ENCODE measurements at regions not wholly inside any gene's neighbourhood (a gene's known extent, or its start where the extent isn't known, plus 50 kb on each side); places are given as distances from the start of the nearest gene placed in this dataset.

DNA sequence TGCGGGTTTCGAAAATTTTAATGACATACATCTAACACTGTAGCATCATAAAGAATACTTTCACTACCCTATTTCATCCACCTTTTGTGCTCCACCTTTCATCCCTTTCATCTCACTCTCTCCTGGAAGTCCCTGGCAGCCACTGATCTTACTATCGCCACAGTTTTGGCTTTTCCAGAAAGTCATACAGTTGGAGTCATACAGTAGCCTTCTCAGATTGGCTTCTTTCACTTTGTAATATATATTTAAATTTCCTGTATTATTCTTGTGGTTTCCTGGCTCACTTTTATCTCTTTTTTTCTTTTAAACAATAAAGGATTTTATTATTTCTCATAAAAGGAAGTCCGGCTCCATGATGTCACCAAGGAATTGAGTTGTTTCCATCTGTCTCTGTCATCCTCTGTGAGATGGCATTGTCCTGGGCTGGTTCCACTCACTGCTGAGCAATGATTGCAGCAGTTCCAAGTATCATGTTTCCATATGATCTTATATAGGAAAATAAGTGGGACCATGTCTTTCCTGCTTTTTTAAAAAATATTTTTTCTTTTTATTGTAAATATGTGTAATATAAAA, 626.3 kb downstream of the POM121L12 start:
- Histone ChIP-seq H3K9me2 (replicated peaks; ENCODE audit: insufficient read depth, low read length) (no peaks in the 10 kb centered on the region), H3K36me3 (replicated peaks; ENCODE audit: insufficient read depth, low read length) (no peaks in the 10 kb centered on the region), H3K4me1 (ENCODE audit: low read length) (no peaks in the 10 kb centered on the region), H4K20me1 (ENCODE audit: insufficient read depth, low read length) (no peaks in the 10 kb centered on the region), H2AFZ (ENCODE audit: low read length) (no peak overlapping the region), H3K27me3 (replicated peaks; ENCODE audit: insufficient read depth, low read length) (no peaks in the 10 kb centered on the region), H3K27ac (ENCODE audit: low read length) (no peak overlapping the region), H3F3A (ENCODE audit: insufficient read depth, low read length) (no peaks in the 10 kb centered on the region), H3K9ac (ENCODE audit: low read length) (no peak overlapping the region), H3K9me3 (replicated peaks; ENCODE audit: insufficient read depth, low read length) (no peaks in the 10 kb centered on the region; the same call in 1 of the 2 replicates), H3K4me2 (ENCODE audit: low read depth, low read length) (no peak overlapping the region), H3K4me3 (ENCODE audit: low read length) (no peak overlapping the region), H3K79me2 (ENCODE audit: low read length) (no peaks in the 10 kb centered on the region)
- DNase-seq, result no peak
- no peak for TF ChIP-seq EZH2 (optimal IDR thresholded peaks at IDR 0.05; ENCODE audit: low read depth, low read length)

- no peak for DNase-seq
- H3K79me2 ChIP-seq (ENCODE audit: low read length), result no peaks in the 10 kb centered on the region
These were observed 637.2 kb downstream of the POM121L12 start for GRCh38 chr7:53672681-53673080.

DNA sequence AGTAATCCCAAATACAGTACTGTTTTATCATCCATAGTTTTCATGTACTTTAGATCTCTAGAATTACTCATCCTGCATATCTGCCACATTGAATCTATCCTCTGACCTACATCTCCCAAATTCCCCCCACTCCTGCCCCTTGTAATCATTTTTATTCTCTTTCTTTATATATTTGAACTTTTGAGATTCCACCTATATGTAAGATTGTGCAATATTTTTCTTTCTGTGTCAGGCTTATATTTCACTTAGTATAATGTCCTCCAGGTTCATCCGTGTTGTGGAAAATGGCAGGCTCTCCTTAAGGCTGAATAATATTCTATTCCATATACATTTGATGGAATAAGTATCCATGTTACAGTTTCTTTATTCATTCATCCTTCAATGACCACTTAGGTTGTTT, 640.4 kb downstream of the POM121L12 start:
- Histone ChIP-seq H3K9me2 (replicated peaks; ENCODE audit: insufficient read depth, low read length) (no peaks in the 10 kb centered on the region), H2AFZ (ENCODE audit: low read length) (no peak overlapping the region), H3K27ac (ENCODE audit: low read length) (no peak overlapping the region), H3K79me2 (ENCODE audit: low read length) (no peaks in the 10 kb centered on the region), H3K36me3 (replicated peaks; ENCODE audit: insufficient read depth, low read length) (no peaks in the 10 kb centered on the region), H4K20me1 (ENCODE audit: insufficient read depth, low read length) (no peaks in the 10 kb centered on the region), H3K9ac (ENCODE audit: low read length) (no peak overlapping the region), H3K4me3 (ENCODE audit: low read length) (no peak overlapping the region), H3K4me2 (ENCODE audit: low read depth, low read length) (no peak overlapping the region), H3F3A (ENCODE audit: insufficient read depth, low read length) (no peaks in the 10 kb centered on the region), H3K4me1 (ENCODE audit: low read length) (no peaks in the 10 kb centered on the region), H3K9me3 (replicated peaks; ENCODE audit: insufficient read depth, low read length) (no peaks in the 10 kb centered on the region), H3K27me3 (replicated peaks; ENCODE audit: insufficient read depth, low read length) (no peaks in the 10 kb centered on the region)
- no peak for DNase-seq
- TF ChIP-seq, protein P1, sequence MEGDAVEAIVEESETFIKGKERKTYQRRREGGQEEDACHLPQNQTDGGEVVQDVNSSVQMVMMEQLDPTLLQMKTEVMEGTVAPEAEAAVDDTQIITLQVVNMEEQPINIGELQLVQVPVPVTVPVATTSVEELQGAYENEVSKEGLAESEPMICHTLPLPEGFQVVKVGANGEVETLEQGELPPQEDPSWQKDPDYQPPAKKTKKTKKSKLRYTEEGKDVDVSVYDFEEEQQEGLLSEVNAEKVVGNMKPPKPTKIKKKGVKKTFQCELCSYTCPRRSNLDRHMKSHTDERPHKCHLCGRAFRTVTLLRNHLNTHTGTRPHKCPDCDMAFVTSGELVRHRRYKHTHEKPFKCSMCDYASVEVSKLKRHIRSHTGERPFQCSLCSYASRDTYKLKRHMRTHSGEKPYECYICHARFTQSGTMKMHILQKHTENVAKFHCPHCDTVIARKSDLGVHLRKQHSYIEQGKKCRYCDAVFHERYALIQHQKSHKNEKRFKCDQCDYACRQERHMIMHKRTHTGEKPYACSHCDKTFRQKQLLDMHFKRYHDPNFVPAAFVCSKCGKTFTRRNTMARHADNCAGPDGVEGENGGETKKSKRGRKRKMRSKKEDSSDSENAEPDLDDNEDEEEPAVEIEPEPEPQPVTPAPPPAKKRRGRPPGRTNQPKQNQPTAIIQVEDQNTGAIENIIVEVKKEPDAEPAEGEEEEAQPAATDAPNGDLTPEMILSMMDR (IDR thresholded peaks at IDR 0.05; ENCODE audit: low read length), result no peak
- TF ChIP-seq EZH2 (optimal IDR thresholded peaks at IDR 0.05; ENCODE audit: low read depth, low read length) (no peak), EZH2phosphoT487 (IDR thresholded peaks at IDR 0.05; ENCODE audit: low read length) (no peak)

More at GRCh38 chr7:53672681-53673080, 637.2 kb downstream of the POM121L12 start:
- H3K9ac ChIP-seq (ENCODE audit: low read length), result no peak overlapping the region
- no peaks in the 10 kb centered on the region for H3K9me3 ChIP-seq (replicated peaks; ENCODE audit: insufficient read depth, low read length)
- no peak overlapping the region for H3K4me2 ChIP-seq (ENCODE audit: low read depth, low read length)
- H3K27me3 ChIP-seq (replicated peaks; ENCODE audit: insufficient read depth, low read length), result no peaks in the 10 kb centered on the region
- no peaks in the 10 kb centered on the region for H3K9me2 ChIP-seq (replicated peaks; ENCODE audit: insufficient read depth, low read length)
- no peaks in the 10 kb centered on the region for H4K20me1 ChIP-seq (ENCODE audit: insufficient read depth, low read length)
- H3K27ac ChIP-seq (ENCODE audit: low read length), result no peak overlapping the region
- H3K4me3 ChIP-seq (ENCODE audit: low read length), result no peak overlapping the region
- no peaks in the 10 kb centered on the region for H3F3A ChIP-seq (ENCODE audit: insufficient read depth, low read length)
- no peak overlapping the region for H2AFZ ChIP-seq (ENCODE audit: low read length)
- H3K4me1 ChIP-seq (ENCODE audit: low read length), result no peaks in the 10 kb centered on the region
- TF ChIP-seq EZH2phosphoT487 (IDR thresholded peaks at IDR 0.05; ENCODE audit: low read length) (no peak), EZH2 (optimal IDR thresholded peaks at IDR 0.05; ENCODE audit: low read depth, low read length) (no peak)
- TF ChIP-seq, protein P1 (IDR thresholded peaks at IDR 0.05; ENCODE audit: low read length), result no peak
- H3K36me3 ChIP-seq (replicated peaks; ENCODE audit: insufficient read depth, low read length), result no peaks in the 10 kb centered on the region

- no peak for TF ChIP-seq EZH2phosphoT487 (IDR thresholded peaks at IDR 0.05; ENCODE audit: low read length)
- Histone ChIP-seq H2AFZ (ENCODE audit: low read length) (no peak overlapping the region), H3K79me2 (ENCODE audit: low read length) (no peaks in the 10 kb centered on the region)
These were observed 649.3 kb downstream of the POM121L12 start for GRCh38 chr7:53684693-53685092.

More at GRCh38 chr7:53684693-53685092, 649.3 kb downstream of the POM121L12 start:
- H3K9me3 ChIP-seq (replicated peaks; ENCODE audit: insufficient read depth, low read length), result no peaks in the 10 kb centered on the region
- H4K20me1 ChIP-seq (ENCODE audit: insufficient read depth, low read length), result no peaks in the 10 kb centered on the region
- H3K9ac ChIP-seq (ENCODE audit: low read length), result no peak overlapping the region
- no peak overlapping the region for H3K4me3 ChIP-seq (ENCODE audit: low read length)
- no peaks in the 10 kb centered on the region for H3K4me1 ChIP-seq (ENCODE audit: low read length)
- DNase-seq, result no peak
- no peaks in the 10 kb centered on the region for H3K9me2 ChIP-seq (replicated peaks; ENCODE audit: insufficient read depth, low read length)
- H3F3A ChIP-seq (ENCODE audit: insufficient read depth, low read length), result no peaks in the 10 kb centered on the region
- no peak overlapping the region for H3K4me2 ChIP-seq (ENCODE audit: low read depth, low read length)
- no peaks in the 10 kb centered on the region for H3K36me3 ChIP-seq (replicated peaks; ENCODE audit: insufficient read depth, low read length)
- no peak overlapping the region for H3K27ac ChIP-seq (ENCODE audit: low read length)
- H3K27me3 ChIP-seq (replicated peaks; ENCODE audit: insufficient read depth, low read length), result no peaks in the 10 kb centered on the region

Measured in MM.1S (cell line).